Upper lobe of left lung (tissue), 4 donors: ENCODE measurements at regions not wholly inside any gene's neighbourhood (a gene's known extent, or its start where the extent isn't known, plus 50 kb on each side); places are given as distances from the start of the nearest gene placed in this dataset.

Experiments
- EP300 ChIP-seq, 4 donors: sonication (generic); formaldehyde crosslinking; IDR thresholded peaks; one replicate each; pipeline ENCODE4 v1.5.1; 2017; ENCODE audit warnings: antibody characterized with exemption in 4 of 4, control low read depth in 2 of 4
- POLR2A ChIP-seq, 4 donors: fragments of 450-650 bp; IDR thresholded peaks; one replicate each; pipeline ENCODE4 v1.5.1; 2016 to 2017; ENCODE audit warnings: antibody characterized with exemption in 4 of 4, mild to moderate bottlenecking in 2 of 4
- POLR2AphosphoS5 ChIP-seq, 2 donors: sonication (generic); formaldehyde crosslinking; IDR thresholded peaks; one replicate each; pipeline ENCODE4 v1.5.1; 2017; ENCODE audit warnings: antibody characterized with exemption in 2 of 2
- TF ChIP-seq, protein P1 (sequence below), 6 experiments: fragments of 450-650 bp in 4 of 6; fragments of 200-600 bp in 2 of 6; sonication (generic) in 2 of 6; IDR thresholded peaks; one replicate each; pipeline ENCODE4 v1.5.1; 2016 to 2019; ENCODE audit warnings: antibody characterized with exemption in 6 of 6

DNA sequence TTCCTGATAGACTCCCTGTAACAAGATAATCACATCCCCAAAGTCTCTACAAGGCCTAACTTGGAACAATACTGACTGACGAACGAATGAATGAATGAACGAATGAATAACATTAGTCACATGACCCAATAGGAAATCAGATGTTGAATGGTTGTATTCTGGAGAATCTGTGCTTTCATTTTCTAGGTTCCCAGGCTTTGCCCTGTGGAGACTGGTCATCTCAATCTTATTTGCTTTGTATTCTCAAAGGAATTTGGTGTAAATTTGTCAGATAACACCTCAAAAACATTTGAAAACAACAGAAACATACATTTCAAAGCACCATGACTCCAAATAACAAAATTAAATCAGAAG, 69.6 kb upstream of the COL1A2 start:
- TF ChIP-seq, protein P1, sequence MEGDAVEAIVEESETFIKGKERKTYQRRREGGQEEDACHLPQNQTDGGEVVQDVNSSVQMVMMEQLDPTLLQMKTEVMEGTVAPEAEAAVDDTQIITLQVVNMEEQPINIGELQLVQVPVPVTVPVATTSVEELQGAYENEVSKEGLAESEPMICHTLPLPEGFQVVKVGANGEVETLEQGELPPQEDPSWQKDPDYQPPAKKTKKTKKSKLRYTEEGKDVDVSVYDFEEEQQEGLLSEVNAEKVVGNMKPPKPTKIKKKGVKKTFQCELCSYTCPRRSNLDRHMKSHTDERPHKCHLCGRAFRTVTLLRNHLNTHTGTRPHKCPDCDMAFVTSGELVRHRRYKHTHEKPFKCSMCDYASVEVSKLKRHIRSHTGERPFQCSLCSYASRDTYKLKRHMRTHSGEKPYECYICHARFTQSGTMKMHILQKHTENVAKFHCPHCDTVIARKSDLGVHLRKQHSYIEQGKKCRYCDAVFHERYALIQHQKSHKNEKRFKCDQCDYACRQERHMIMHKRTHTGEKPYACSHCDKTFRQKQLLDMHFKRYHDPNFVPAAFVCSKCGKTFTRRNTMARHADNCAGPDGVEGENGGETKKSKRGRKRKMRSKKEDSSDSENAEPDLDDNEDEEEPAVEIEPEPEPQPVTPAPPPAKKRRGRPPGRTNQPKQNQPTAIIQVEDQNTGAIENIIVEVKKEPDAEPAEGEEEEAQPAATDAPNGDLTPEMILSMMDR (IDR thresholded peaks at IDR 0.05), result no peak
- TF ChIP-seq POLR2A (IDR thresholded peaks at IDR 0.05) (no peak), POLR2AphosphoS5 (IDR thresholded peaks at IDR 0.05) (no peak), EP300 (IDR thresholded peaks at IDR 0.05) (no peak)
